Endothelial cell of umbilical vein (primary cell): ENCODE measurements at regions not wholly inside any gene's neighbourhood (a gene's known extent, or its start where the extent isn't known, plus 50 kb on each side); places are given as distances from the start of the nearest gene placed in this dataset.
"Not testable (repeated sequence)": the region's sequence is repeated elsewhere in the genome, so short reads cannot be mapped to it uniquely, and the experiment has no call there.

Source experiments
- FOS ChIP-seq: IDR thresholded peaks from 2 replicates; pipeline ENCODE4 v1.6.1; 2011; ENCODE audit warnings: mild to moderate bottlenecking, low read length, moderate library complexity, borderline replicate concordance; ENCODE audit not compliant: insufficient read depth
- POLR2AphosphoS5 ChIP-seq: IDR thresholded peaks from 2 replicates; pipeline ENCODE4 v1.6.1; 2012; ENCODE audit warnings: low read depth, mild to moderate bottlenecking, control low read depth, low read length, moderate library complexity; ENCODE audit not compliant: insufficient read depth
- TF ChIP-seq, protein P1 (sequence below), 2 donors: IDR thresholded peaks; 1 replicate in 1 of 2; 2 replicates in 1 of 2; pipeline ENCODE4 v1.5.1; 2011; ENCODE audit warnings: low read length in 2 of 2, mild to moderate bottlenecking in 2 of 2, moderate library complexity in 2 of 2, control low read depth in 1 of 2, inconsistent platforms in 1 of 2, low read depth in 1 of 2; ENCODE audit not compliant: insufficient read depth in 1 of 2; ENCODE audit errors: extremely low read depth in 1 of 2

DNA sequence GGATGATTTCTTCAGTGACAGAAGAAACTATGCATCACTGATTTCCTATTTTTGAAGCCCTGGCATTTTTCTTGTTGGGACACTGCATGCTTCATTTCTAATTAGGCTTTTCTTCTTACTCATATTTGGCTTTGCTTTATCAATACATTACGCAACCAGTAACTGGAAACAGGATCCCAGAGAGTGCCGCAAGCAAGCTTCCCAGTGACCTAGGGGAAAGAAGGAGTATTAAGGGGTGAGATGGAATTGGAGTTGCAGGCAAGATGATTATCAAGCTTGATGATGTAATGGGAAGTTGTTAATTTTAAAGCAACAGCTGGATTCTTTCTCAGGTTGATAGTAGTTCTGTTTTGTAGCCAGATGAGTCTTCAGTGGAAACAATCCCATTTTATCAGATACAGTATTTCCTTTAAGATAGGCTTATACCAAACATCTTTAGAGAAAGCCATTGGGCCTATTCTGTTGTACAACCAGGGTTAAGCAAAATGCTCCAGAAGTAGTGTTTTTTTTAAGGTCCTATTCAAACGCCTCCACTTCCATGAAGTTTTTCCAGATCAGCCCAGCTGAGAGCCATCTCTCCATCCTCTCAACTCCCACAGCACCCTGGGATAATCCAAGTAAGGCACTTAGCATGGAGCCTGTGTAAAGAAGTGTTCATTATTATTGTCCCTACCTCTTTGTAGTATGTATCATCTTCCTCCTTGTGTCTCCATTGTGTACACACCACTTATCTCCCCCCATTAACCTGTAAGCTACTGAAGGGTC is 69.5 kb upstream of the GPR89A start:
- not testable (repeated sequence) for TF ChIP-seq POLR2AphosphoS5, FOS
- TF ChIP-seq, protein P1, sequence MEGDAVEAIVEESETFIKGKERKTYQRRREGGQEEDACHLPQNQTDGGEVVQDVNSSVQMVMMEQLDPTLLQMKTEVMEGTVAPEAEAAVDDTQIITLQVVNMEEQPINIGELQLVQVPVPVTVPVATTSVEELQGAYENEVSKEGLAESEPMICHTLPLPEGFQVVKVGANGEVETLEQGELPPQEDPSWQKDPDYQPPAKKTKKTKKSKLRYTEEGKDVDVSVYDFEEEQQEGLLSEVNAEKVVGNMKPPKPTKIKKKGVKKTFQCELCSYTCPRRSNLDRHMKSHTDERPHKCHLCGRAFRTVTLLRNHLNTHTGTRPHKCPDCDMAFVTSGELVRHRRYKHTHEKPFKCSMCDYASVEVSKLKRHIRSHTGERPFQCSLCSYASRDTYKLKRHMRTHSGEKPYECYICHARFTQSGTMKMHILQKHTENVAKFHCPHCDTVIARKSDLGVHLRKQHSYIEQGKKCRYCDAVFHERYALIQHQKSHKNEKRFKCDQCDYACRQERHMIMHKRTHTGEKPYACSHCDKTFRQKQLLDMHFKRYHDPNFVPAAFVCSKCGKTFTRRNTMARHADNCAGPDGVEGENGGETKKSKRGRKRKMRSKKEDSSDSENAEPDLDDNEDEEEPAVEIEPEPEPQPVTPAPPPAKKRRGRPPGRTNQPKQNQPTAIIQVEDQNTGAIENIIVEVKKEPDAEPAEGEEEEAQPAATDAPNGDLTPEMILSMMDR (IDR thresholded peaks at IDR 0.05; ENCODE audit: extremely low read depth in 1 of 2, insufficient read depth in 1 of 2, low read depth in 1 of 2, low read length in 2 of 2), result not testable (repeated sequence)
